Brain microvascular endothelial cell (primary cell): ENCODE measurements at regions not wholly inside any gene's neighbourhood (a gene's known extent, or its start where the extent isn't known, plus 50 kb on each side); places are given as distances from the start of the nearest gene placed in this dataset.

ENCODE experiments used
- DNase-seq: peaks from one replicate; pipeline ENCODE4 v3.0.0-alpha.2; 2020
- H3K27ac ChIP-seq: fragments of 250-450 bp; sonication (Bioruptor Pico); 2 replicates; pipeline ENCODE4 v1.5.1; 2020; ENCODE audit warnings: mild to moderate bottlenecking, moderate library complexity
- H3K27me3 ChIP-seq: fragments of 250-450 bp; sonication (Bioruptor Pico); replicated peaks from 2 replicates; pipeline ENCODE4 v1.5.1; 2020; ENCODE audit warnings: mild to moderate bottlenecking
- H3K36me3 ChIP-seq: fragments of 250-450 bp; sonication (Bioruptor Pico); replicated peaks from 2 replicates; pipeline ENCODE4 v1.5.1; 2020; ENCODE audit warnings: mild to moderate bottlenecking
- H3K4me3 ChIP-seq: 2 replicates; pipeline ENCODE4 v1.5.1; 2011; ENCODE audit warnings: low read depth, mild to moderate bottlenecking, control low read depth, low read length, moderate library complexity
- CTCF ChIP-seq: IDR thresholded peaks from 2 replicates; pipeline ENCODE4 v1.5.1; 2011; ENCODE audit warnings: low read depth, mild to moderate bottlenecking, moderate library complexity, low read length, control low read depth, inconsistent platforms; ENCODE audit errors: missing control alignments
- in situ Hi-C: cut with HindIII; loops from 2 replicates; pipeline ENCODE4 v1.10.0; 2017; ENCODE audit warnings: low sequenced_read_pairs, low pct_ligation_motif_present

- no peaks in the 10 kb centered on the region for H3K36me3 ChIP-seq
- H3K27me3 ChIP-seq: no peaks in the 10 kb centered on the region
- no peak for DNase-seq
- in situ Hi-C loops: no loop called here
- H3K4me3 ChIP-seq: no peak overlapping the region
- TF ChIP-seq CTCF: no peak
- H3K27ac ChIP-seq: no peak overlapping the region
These were observed 121.6 kb upstream of the SNTG2 start for GRCh38 chr2:829047-829446.

GRCh38 chr2:824954-825353, 125.7 kb upstream of the SNTG2 start:
- Histone ChIP-seq H3K4me3 (no peak overlapping the region), H3K27ac (no peak overlapping the region), H3K36me3 (no peaks in the 10 kb centered on the region), H3K27me3 (no peaks in the 10 kb centered on the region)
- no peak for DNase-seq
- in situ Hi-C loops: no loop called here
- TF ChIP-seq CTCF: no peak

GRCh38 chr2:824524-824923, 126.1 kb upstream of the SNTG2 start:
- TF ChIP-seq CTCF: no peak
- DNase-seq: no peak
- Histone ChIP-seq H3K27ac (no peak overlapping the region), H3K4me3 (no peak overlapping the region), H3K36me3 (no peaks in the 10 kb centered on the region), H3K27me3 (no peaks in the 10 kb centered on the region)
- in situ Hi-C loops: no loop called here

- TF ChIP-seq CTCF: no peak
- Histone ChIP-seq H3K36me3 (no peaks in the 10 kb centered on the region), H3K27me3 (no peaks in the 10 kb centered on the region), H3K27ac (no peak overlapping the region), H3K4me3 (no peak overlapping the region)
- DNase-seq: no peak
- in situ Hi-C loops: no loop called here
These were observed 129.1 kb upstream of the SNTG2 start for GRCh38 chr2:821546-821945.

GRCh38 chr2:819601-820000, 131.0 kb upstream of the SNTG2 start:
- Histone ChIP-seq H3K36me3 (no peaks in the 10 kb centered on the region), H3K4me3 (no peak overlapping the region), H3K27ac (no peak overlapping the region), H3K27me3 (no peaks in the 10 kb centered on the region)
- DNase-seq: no peak
- no peak for TF ChIP-seq CTCF
- in situ Hi-C loops: no loop called here

- Histone ChIP-seq H3K4me3 (no peak overlapping the region), H3K36me3 (no peaks in the 10 kb centered on the region), H3K27me3 (no peaks in the 10 kb centered on the region), H3K27ac (no peak overlapping the region)
- in situ Hi-C loops: no loop called here
- no peak for DNase-seq
- no peak for TF ChIP-seq CTCF
These were observed 131.5 kb upstream of the SNTG2 start for GRCh38 chr2:819121-819520.
